ENCODE measurements at regions not wholly inside any gene's neighbourhood (a gene's known extent, or its start where the extent isn't known, plus 50 kb on each side); places are given as distances from the start of the nearest gene placed in this dataset.

- H3K9me3 ChIP-seq (ENCODE audit: severe bottlenecking), result no peaks in the 10 kb centered on the region
- no peaks in the 10 kb centered on the region for H3K4me1 ChIP-seq (ENCODE audit: insufficient read depth, poor library complexity, severe bottlenecking)
- H3K36me3 ChIP-seq (ENCODE audit: low read depth), result no peaks in the 10 kb centered on the region
Measured at GRCh38 chr10:58970160-58970915, 206.1 kb upstream of the PHYHIPL start.

DNA sequence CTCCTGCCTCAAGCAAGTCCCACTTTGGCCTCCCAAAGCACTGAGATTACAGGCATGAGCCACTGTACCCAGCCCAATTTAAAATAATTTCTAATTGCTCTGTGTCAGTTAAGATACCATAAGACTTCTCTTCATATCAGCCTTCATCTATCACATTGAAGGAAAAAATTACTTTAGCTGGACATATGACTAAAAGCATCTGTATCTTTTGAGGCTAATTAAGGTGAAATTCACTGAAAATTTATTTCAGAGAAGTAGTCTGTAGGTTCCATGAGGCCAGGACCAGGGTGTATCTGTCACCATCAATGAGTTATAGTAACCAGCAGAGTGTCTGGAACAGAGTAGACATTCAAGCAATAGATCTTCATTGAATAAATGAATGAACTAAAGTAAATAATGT is 205.2 kb upstream of the PHYHIPL start:
- Histone ChIP-seq H3K27ac (ENCODE audit: poor library complexity, severe bottlenecking) (no peak overlapping the region), H3K27me3 (ENCODE audit: insufficient read depth, poor library complexity, severe bottlenecking) (no peaks in the 10 kb centered on the region), H3K4me3 (ENCODE audit: severe bottlenecking) (no peak overlapping the region), H3K36me3 (ENCODE audit: low read depth) (no peaks in the 10 kb centered on the region), H3K9me3 (ENCODE audit: severe bottlenecking) (no peaks in the 10 kb centered on the region), H3K4me1 (ENCODE audit: insufficient read depth, poor library complexity, severe bottlenecking) (no peaks in the 10 kb centered on the region)
- DNase-seq (ENCODE audit: low spot score) (no peak), ATAC-seq (ENCODE audit: low read depth) (no peak)
- TF ChIP-seq, protein P1, sequence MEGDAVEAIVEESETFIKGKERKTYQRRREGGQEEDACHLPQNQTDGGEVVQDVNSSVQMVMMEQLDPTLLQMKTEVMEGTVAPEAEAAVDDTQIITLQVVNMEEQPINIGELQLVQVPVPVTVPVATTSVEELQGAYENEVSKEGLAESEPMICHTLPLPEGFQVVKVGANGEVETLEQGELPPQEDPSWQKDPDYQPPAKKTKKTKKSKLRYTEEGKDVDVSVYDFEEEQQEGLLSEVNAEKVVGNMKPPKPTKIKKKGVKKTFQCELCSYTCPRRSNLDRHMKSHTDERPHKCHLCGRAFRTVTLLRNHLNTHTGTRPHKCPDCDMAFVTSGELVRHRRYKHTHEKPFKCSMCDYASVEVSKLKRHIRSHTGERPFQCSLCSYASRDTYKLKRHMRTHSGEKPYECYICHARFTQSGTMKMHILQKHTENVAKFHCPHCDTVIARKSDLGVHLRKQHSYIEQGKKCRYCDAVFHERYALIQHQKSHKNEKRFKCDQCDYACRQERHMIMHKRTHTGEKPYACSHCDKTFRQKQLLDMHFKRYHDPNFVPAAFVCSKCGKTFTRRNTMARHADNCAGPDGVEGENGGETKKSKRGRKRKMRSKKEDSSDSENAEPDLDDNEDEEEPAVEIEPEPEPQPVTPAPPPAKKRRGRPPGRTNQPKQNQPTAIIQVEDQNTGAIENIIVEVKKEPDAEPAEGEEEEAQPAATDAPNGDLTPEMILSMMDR (IDR thresholded peaks at IDR 0.05; ENCODE audit: poor library complexity, severe bottlenecking), result no peak

More at GRCh38 chr10:58970160-58970915, 206.1 kb upstream of the PHYHIPL start:
- no peaks in the 10 kb centered on the region for H3K27me3 ChIP-seq (ENCODE audit: insufficient read depth, poor library complexity, severe bottlenecking)
- ATAC-seq (ENCODE audit: low read depth) (no peak), DNase-seq (ENCODE audit: low spot score) (no peak)
- TF ChIP-seq, protein P1 (IDR thresholded peaks at IDR 0.05; ENCODE audit: poor library complexity, severe bottlenecking), result no peak
- no peak overlapping the region for H3K4me3 ChIP-seq (ENCODE audit: severe bottlenecking)
- no peak overlapping the region for H3K27ac ChIP-seq (ENCODE audit: poor library complexity, severe bottlenecking)

GRCh38 chr10:58971796-58972491 is 204.5 kb upstream of the PHYHIPL start:
- Histone ChIP-seq H3K4me1 (ENCODE audit: insufficient read depth, poor library complexity, severe bottlenecking) (no peaks in the 10 kb centered on the region), H3K36me3 (ENCODE audit: low read depth) (no peaks in the 10 kb centered on the region), H3K27ac (ENCODE audit: poor library complexity, severe bottlenecking) (no peak overlapping the region), H3K27me3 (ENCODE audit: insufficient read depth, poor library complexity, severe bottlenecking) (no peaks in the 10 kb centered on the region), H3K4me3 (ENCODE audit: severe bottlenecking) (no peak overlapping the region), H3K9me3 (ENCODE audit: severe bottlenecking) (no peaks in the 10 kb centered on the region)
- DNase-seq (ENCODE audit: low spot score) (no peak), ATAC-seq (ENCODE audit: low read depth) (no peak)
- TF ChIP-seq, protein P1 (IDR thresholded peaks at IDR 0.05; ENCODE audit: poor library complexity, severe bottlenecking), result no peak

DNA sequence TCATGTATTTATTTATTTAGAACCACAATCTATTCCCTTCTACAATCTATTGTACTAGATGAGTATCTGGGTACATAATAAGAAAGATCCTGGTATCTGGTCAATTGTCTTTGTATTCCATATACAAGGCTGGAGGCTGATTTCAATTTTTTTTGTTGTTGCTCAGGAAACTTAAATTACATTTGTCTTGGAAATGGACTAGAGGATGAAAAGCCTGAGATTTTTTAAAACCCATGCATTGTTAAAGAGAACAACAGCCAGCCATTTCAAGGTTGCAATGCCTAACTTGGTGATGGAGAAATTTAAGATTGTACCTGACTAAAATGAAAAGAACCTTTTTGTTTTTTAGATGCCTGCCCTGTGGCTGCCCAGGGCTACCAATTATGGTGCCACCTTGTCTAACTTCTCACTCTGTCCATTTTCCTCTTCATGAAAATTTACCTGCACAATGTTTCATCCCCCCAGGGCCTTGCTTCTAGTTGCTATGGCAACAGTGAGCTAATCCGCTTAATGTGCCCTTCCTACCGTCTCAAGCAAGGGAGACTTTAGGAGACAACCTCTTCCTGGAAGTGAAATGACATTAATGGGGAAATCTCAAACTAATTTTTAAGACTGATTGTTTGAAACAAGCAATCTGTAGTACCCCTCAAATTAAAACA is 203.7 kb upstream of the PHYHIPL start:
- ATAC-seq (ENCODE audit: low read depth), result no peak
- H3K36me3 ChIP-seq (ENCODE audit: low read depth), result no peaks in the 10 kb centered on the region
- H3K27me3 ChIP-seq (ENCODE audit: insufficient read depth, poor library complexity, severe bottlenecking), result no peaks in the 10 kb centered on the region
- no peak overlapping the region for H3K27ac ChIP-seq (ENCODE audit: poor library complexity, severe bottlenecking)
- H3K4me3 ChIP-seq (ENCODE audit: severe bottlenecking), result no peak overlapping the region
- H3K4me1 ChIP-seq (ENCODE audit: insufficient read depth, poor library complexity, severe bottlenecking), result no peaks in the 10 kb centered on the region
- no peaks in the 10 kb centered on the region for H3K9me3 ChIP-seq (ENCODE audit: severe bottlenecking)
- TF ChIP-seq, protein P1 (IDR thresholded peaks at IDR 0.05; ENCODE audit: poor library complexity, severe bottlenecking), result no peak
- DNase-seq (ENCODE audit: low spot score), result no peak
